Endothelial cell of umbilical vein (primary cell): ENCODE measurements at regions not wholly inside any gene's neighbourhood (a gene's known extent, or its start where the extent isn't known, plus 50 kb on each side); places are given as distances from the start of the nearest gene placed in this dataset.

ENCODE experiments used
- BruUV-seq: library from RNA; stranded (reverse); fragments of 400-500 nt; replicated peaks from 2 replicates; lab custom pipeline; 2021; lab: Mats Ljungman, UMichigan
- CTCF ChIA-PET: fragments of 300-600, 350-600 bp; sonication (Branson Sonifier 250); formaldehyde crosslinking; loops from one replicate; lab custom pipeline; 2021; ENCODE audit warnings: antibody characterized with exemption, inconsistent platforms; lab: Charles Lee
- POLR2A ChIA-PET: fragments of 300-600, 350-600 bp; sonication (Branson Sonifier 250); formaldehyde crosslinking; loops from one replicate; lab custom pipeline; 2021; ENCODE audit warnings: antibody characterized with exemption, inconsistent platforms; lab: Charles Lee
- DNase-seq: peaks from one replicate; pipeline ENCODE4 v3.0.0-alpha.2; 2011; ENCODE audit warnings: low read depth, low spot score
- FAIRE-seq: peaks from 2 replicates; lab custom pipeline; 2011; peaks lifted over from hg19 to GRCh38; lab: Jason Lieb, UNC
- H2AFZ ChIP-seq: 2 replicates; pipeline ENCODE4 v1.6.0; 2012; ENCODE audit warnings: low read depth, low read length, control low read depth, inconsistent platforms
- H3K27ac ChIP-seq: 2 replicates; pipeline ENCODE4 v1.5.1; 2011; ENCODE audit warnings: low read depth, mild to moderate bottlenecking, control low read depth, low read length, moderate library complexity; ENCODE audit not compliant: insufficient read depth
- H3K27me3 ChIP-seq, 2 experiments: 2 replicates each; pipeline versions ENCODE4 v1.6.0 to v1.6.1; 2011; ENCODE audit warnings: low read length in 2 of 2, mixed read lengths in 1 of 2; ENCODE audit not compliant: control insufficient read depth in 2 of 2, insufficient read depth in 2 of 2
- H3K36me3 ChIP-seq, 2 experiments: 2 replicates in 1 of 2; 3 replicates in 1 of 2; pipeline ENCODE4 v1.5.1; 2011; ENCODE audit warnings: low read length in 2 of 2, mild to moderate bottlenecking in 1 of 2, moderate library complexity in 1 of 2; ENCODE audit not compliant: control insufficient read depth in 2 of 2, insufficient read depth in 2 of 2; ENCODE audit errors: extremely low read depth in 1 of 2
- H3K4me1 ChIP-seq: 3 replicates; pipeline ENCODE4 v1.5.1; 2011; ENCODE audit warnings: mild to moderate bottlenecking, low read length; ENCODE audit not compliant: control insufficient read depth, insufficient read depth; ENCODE audit errors: extremely low read depth
- H3K4me2 ChIP-seq: 2 replicates; pipeline ENCODE4 v1.6.1; 2011; ENCODE audit warnings: low read length, control low read depth, mixed read lengths; ENCODE audit not compliant: insufficient read depth
- H3K4me3 ChIP-seq, 3 experiments: fragments of 200-600 bp in 1 of 3; sonication (generic), shearing (Covaris generic) in 1 of 3; replicated peaks in 1 of 3; 2 replicates each; pipeline ENCODE4 v1.5.1; 2011 to 2016; ENCODE audit warnings: control low read depth in 3 of 3, low read length in 3 of 3, mild to moderate bottlenecking in 2 of 3, inconsistent platforms in 1 of 3, low read depth in 1 of 3, moderate library complexity in 1 of 3; ENCODE audit not compliant: insufficient read depth in 1 of 3
- H3K79me2 ChIP-seq: 2 replicates; pipeline ENCODE4 v1.6.0; 2012; ENCODE audit warnings: low read length, inconsistent platforms; ENCODE audit not compliant: control insufficient read depth, insufficient read depth
- H3K9ac ChIP-seq: replicated peaks from 2 replicates; pipeline ENCODE3; 2011; ENCODE audit warnings: low read length, control low read depth; ENCODE audit not compliant: insufficient read depth; ENCODE audit errors: extremely low read depth
- H3K9me1 ChIP-seq: replicated peaks from 3 replicates; pipeline ENCODE4 v1.6.0; 2011; ENCODE audit warnings: mild to moderate bottlenecking, low read length; ENCODE audit not compliant: control insufficient read depth, insufficient read depth; ENCODE audit errors: extremely low read depth
- H3K9me3 ChIP-seq: replicated peaks from 2 replicates; pipeline ENCODE4 v1.5.1; 2012; ENCODE audit warnings: low read length, inconsistent platforms; ENCODE audit not compliant: control insufficient read depth, insufficient read depth
- H4K20me1 ChIP-seq: replicated peaks from 2 replicates; pipeline ENCODE3; 2011; ENCODE audit warnings: mild to moderate bottlenecking, low read length; ENCODE audit not compliant: control insufficient read depth, insufficient read depth; ENCODE audit errors: extremely low read depth
- EZH2 ChIP-seq: IDR thresholded peaks from 2 replicates; pipeline ENCODE4 v1.6.1; 2012; ENCODE audit warnings: borderline replicate concordance, low read depth, mild to moderate bottlenecking, moderate library complexity, low read length, inconsistent platforms; ENCODE audit not compliant: severe bottlenecking
- FOS ChIP-seq: IDR thresholded peaks from 2 replicates; pipeline ENCODE4 v1.6.1; 2011; ENCODE audit warnings: mild to moderate bottlenecking, low read length, moderate library complexity, borderline replicate concordance; ENCODE audit not compliant: insufficient read depth
- GATA2 ChIP-seq: IDR thresholded peaks from 2 replicates; pipeline ENCODE4 v1.7.0; 2011; ENCODE audit warnings: low read depth, mild to moderate bottlenecking, moderate library complexity, mixed read lengths, low read length; ENCODE audit not compliant: insufficient read length, insufficient read depth
- JUN ChIP-seq: IDR thresholded peaks from 2 replicates; pipeline ENCODE4 v1.6.1; 2011; ENCODE audit warnings: borderline replicate concordance, low read depth; ENCODE audit not compliant: insufficient read length, insufficient read depth
- MYC ChIP-seq: IDR thresholded peaks from one replicate; pipeline ENCODE4 v1.6.1; 2011; ENCODE audit warnings: mild to moderate bottlenecking, low read depth, low read length
- POLR2A ChIP-seq: IDR thresholded peaks from 2 replicates; pipeline ENCODE4 v1.6.1; 2012; ENCODE audit warnings: low read depth, mild to moderate bottlenecking, control low read depth, low read length
- POLR2AphosphoS5 ChIP-seq: IDR thresholded peaks from 2 replicates; pipeline ENCODE4 v1.6.1; 2012; ENCODE audit warnings: low read depth, mild to moderate bottlenecking, control low read depth, low read length, moderate library complexity; ENCODE audit not compliant: insufficient read depth
- dilution Hi-C: fragments of 300-500 bp; cut with MboI; formaldehyde crosslinking; loops from one replicate; pipeline ENCODE4 v1.15.0; 2019; ENCODE audit warnings: low sequenced_read_pairs; ENCODE audit not compliant: extremely low pct_ligation_motif_present
- intact Hi-C: fragments of 100-400 bp; cut with micrococcal nuclease; formaldehyde crosslinking; loops from one replicate; pipeline ENCODE4 v1.10.0; 2022
- TF ChIP-seq, protein P1 (sequence below), 2 donors: IDR thresholded peaks; 1 replicate in 1 of 2; 2 replicates in 1 of 2; pipeline ENCODE4 v1.5.1; 2011; ENCODE audit warnings: low read length in 2 of 2, mild to moderate bottlenecking in 2 of 2, moderate library complexity in 2 of 2, control low read depth in 1 of 2, inconsistent platforms in 1 of 2, low read depth in 1 of 2; ENCODE audit not compliant: insufficient read depth in 1 of 2; ENCODE audit errors: extremely low read depth in 1 of 2
- TF ChIP-seq, protein P2 (sequence below): IDR thresholded peaks from 2 replicates; pipeline ENCODE4 v1.6.1; 2011; ENCODE audit not compliant: insufficient read depth, insufficient read length

DNA sequence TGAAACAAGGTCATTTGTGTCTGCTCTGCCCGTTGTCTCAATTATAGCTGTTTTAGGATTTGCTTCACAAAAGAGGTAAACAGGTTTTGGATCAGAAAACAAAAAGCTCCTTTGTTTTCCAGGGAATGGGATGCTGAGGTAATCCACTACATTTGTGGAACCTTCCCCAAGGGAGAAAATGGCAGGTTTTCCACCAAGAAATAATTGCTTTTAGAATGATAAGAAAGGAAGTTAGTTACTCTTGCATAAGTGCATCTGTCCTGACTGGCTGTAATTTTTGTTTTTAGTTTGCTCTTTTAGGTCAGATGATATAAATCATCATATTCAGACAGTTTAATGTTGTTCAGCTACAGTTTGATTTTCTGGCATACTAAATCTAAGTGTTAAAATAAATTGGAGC, 198.5 kb upstream of the COL8A1 start:
- Histone ChIP-seq H3K79me2 (no peaks in the 10 kb centered on the region), H4K20me1 (no peaks in the 10 kb centered on the region), H3K27ac (no peak overlapping the region), H3K4me3 (no peak overlapping the region), H3K27me3 (no peaks in the 10 kb centered on the region), H3K9me3 (no peaks in the 10 kb centered on the region), H3K9ac (no peak overlapping the region), H3K4me2 (no peak overlapping the region), H2AFZ (no peak overlapping the region), H3K36me3 (no peaks in the 10 kb centered on the region), H3K4me1 (no peaks in the 10 kb centered on the region), H3K9me1 (no peaks in the 10 kb centered on the region)
- POLR2A ChIA-PET: no interaction called here
- FAIRE-seq: no peak
- no peak for TF ChIP-seq JUN
- TF ChIP-seq, protein P1, sequence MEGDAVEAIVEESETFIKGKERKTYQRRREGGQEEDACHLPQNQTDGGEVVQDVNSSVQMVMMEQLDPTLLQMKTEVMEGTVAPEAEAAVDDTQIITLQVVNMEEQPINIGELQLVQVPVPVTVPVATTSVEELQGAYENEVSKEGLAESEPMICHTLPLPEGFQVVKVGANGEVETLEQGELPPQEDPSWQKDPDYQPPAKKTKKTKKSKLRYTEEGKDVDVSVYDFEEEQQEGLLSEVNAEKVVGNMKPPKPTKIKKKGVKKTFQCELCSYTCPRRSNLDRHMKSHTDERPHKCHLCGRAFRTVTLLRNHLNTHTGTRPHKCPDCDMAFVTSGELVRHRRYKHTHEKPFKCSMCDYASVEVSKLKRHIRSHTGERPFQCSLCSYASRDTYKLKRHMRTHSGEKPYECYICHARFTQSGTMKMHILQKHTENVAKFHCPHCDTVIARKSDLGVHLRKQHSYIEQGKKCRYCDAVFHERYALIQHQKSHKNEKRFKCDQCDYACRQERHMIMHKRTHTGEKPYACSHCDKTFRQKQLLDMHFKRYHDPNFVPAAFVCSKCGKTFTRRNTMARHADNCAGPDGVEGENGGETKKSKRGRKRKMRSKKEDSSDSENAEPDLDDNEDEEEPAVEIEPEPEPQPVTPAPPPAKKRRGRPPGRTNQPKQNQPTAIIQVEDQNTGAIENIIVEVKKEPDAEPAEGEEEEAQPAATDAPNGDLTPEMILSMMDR (IDR thresholded peaks at IDR 0.05; ENCODE audit: extremely low read depth in 1 of 2, insufficient read depth in 1 of 2, low read depth in 1 of 2, low read length in 2 of 2): no peak
- TF ChIP-seq EZH2: no peak
- no peak for TF ChIP-seq POLR2AphosphoS5
- TF ChIP-seq GATA2: no peak
- TF ChIP-seq, protein P2, sequence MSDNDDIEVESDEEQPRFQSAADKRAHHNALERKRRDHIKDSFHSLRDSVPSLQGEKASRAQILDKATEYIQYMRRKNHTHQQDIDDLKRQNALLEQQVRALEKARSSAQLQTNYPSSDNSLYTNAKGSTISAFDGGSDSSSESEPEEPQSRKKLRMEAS: no peak
- no peak for TF ChIP-seq POLR2A
- TF ChIP-seq FOS: no peak
- no peak for TF ChIP-seq MYC
- intact Hi-C loops (no loop called here), dilution Hi-C loops (no loop called here)
- BruUV-seq: no TSS peak
- no peak for DNase-seq
- CTCF ChIA-PET: interaction anchor here (1.4 to 1.5 kb wide), 2 partner anchors 26 to 266 kb away, joined by 3 to 4 read pairs; no protein-coding TSS in a partner anchor
